ENCODE measurements at regions not wholly inside any gene's neighbourhood (a gene's known extent, or its start where the extent isn't known, plus 50 kb on each side); places are given as distances from the start of the nearest gene placed in this dataset.

DNA sequence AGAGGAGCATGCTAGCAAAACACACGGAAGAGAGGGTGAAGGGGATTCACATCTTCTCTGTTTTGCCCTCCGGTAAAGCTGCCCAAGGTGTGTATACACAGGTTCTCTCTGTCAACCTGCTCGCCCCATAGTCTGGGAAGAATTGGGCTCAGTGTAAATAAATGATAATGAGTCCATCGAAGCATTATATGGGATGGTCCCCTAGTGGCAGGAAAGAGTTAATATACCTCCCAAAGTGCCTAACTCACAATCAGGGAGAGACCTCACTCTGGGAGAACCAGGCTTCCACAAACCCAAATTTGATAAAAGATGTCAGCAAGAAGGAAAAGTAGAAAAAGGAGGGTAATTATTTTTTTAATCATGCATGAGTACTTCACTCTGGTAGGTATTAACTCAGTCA lies 262.2 kb upstream of the ZNF521 start:
- Histone ChIP-seq H3K9me3 (ENCODE audit: insufficient read depth, low read length) (no peaks in the 10 kb centered on the region), H3K27me3 (ENCODE audit: low read depth, low read length) (no peaks in the 10 kb centered on the region), H3K4me2 (ENCODE audit: low read length) (no peak overlapping the region), H4K20me1 (ENCODE audit: insufficient read depth, low read length) (no peaks in the 10 kb centered on the region), H2AFZ (ENCODE audit: low read depth, low read length) (no peak overlapping the region), H3K36me3 (replicated peaks; ENCODE audit: low read depth, low read length) (no peaks in the 10 kb centered on the region), H3K4me3 (ENCODE audit: low read length) (no peak overlapping the region), H3K79me2 (ENCODE audit: low read length) (no peaks in the 10 kb centered on the region), H3K27ac (ENCODE audit: low read length) (no peak overlapping the region), H3K9ac (ENCODE audit: low read length) (no peak overlapping the region), H3K4me1 (ENCODE audit: low read length) (no peaks in the 10 kb centered on the region)
- TF ChIP-seq EZH2phosphoT487 (IDR thresholded peaks at IDR 0.05; ENCODE audit: low read depth): no peak
- TF ChIP-seq, protein P1, sequence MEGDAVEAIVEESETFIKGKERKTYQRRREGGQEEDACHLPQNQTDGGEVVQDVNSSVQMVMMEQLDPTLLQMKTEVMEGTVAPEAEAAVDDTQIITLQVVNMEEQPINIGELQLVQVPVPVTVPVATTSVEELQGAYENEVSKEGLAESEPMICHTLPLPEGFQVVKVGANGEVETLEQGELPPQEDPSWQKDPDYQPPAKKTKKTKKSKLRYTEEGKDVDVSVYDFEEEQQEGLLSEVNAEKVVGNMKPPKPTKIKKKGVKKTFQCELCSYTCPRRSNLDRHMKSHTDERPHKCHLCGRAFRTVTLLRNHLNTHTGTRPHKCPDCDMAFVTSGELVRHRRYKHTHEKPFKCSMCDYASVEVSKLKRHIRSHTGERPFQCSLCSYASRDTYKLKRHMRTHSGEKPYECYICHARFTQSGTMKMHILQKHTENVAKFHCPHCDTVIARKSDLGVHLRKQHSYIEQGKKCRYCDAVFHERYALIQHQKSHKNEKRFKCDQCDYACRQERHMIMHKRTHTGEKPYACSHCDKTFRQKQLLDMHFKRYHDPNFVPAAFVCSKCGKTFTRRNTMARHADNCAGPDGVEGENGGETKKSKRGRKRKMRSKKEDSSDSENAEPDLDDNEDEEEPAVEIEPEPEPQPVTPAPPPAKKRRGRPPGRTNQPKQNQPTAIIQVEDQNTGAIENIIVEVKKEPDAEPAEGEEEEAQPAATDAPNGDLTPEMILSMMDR (IDR thresholded peaks at IDR 0.05; ENCODE audit: low read depth, low read length): no peak

GRCh38 chr18:25612466-25612865 lies 260.5 kb upstream of the ZNF521 start:
- no peak overlapping the region for H3K27ac ChIP-seq (ENCODE audit: low read length)
- no peaks in the 10 kb centered on the region for H3K4me1 ChIP-seq (ENCODE audit: low read length)
- H3K79me2 ChIP-seq (ENCODE audit: low read length): no peaks in the 10 kb centered on the region
- no peak overlapping the region for H2AFZ ChIP-seq (ENCODE audit: low read depth, low read length)
- H3K9ac ChIP-seq (ENCODE audit: low read length): no peak overlapping the region
- TF ChIP-seq EZH2phosphoT487 (IDR thresholded peaks at IDR 0.05; ENCODE audit: low read depth): no peak
- TF ChIP-seq, protein P1 (IDR thresholded peaks at IDR 0.05; ENCODE audit: low read depth, low read length): no peak
- H3K36me3 ChIP-seq (replicated peaks; ENCODE audit: low read depth, low read length): no peaks in the 10 kb centered on the region
- H3K4me3 ChIP-seq (ENCODE audit: low read length): no peak overlapping the region
- H3K27me3 ChIP-seq (ENCODE audit: low read depth, low read length): no peaks in the 10 kb centered on the region
- no peaks in the 10 kb centered on the region for H4K20me1 ChIP-seq (ENCODE audit: insufficient read depth, low read length)
- no peak overlapping the region for H3K4me2 ChIP-seq (ENCODE audit: low read length)
- H3K9me3 ChIP-seq (ENCODE audit: insufficient read depth, low read length): no peaks in the 10 kb centered on the region

- Histone ChIP-seq H3K79me2 (ENCODE audit: low read length) (no peaks in the 10 kb centered on the region), H4K20me1 (ENCODE audit: insufficient read depth, low read length) (no peaks in the 10 kb centered on the region), H3K4me2 (ENCODE audit: low read length) (no peak overlapping the region), H2AFZ (ENCODE audit: low read depth, low read length) (no peak overlapping the region), H3K4me3 (ENCODE audit: low read length) (no peak overlapping the region), H3K4me1 (ENCODE audit: low read length) (no peaks in the 10 kb centered on the region), H3K27me3 (ENCODE audit: low read depth, low read length) (no peaks in the 10 kb centered on the region), H3K9ac (ENCODE audit: low read length) (no peak overlapping the region), H3K9me3 (ENCODE audit: insufficient read depth, low read length) (no peaks in the 10 kb centered on the region), H3K27ac (ENCODE audit: low read length) (no peak overlapping the region), H3K36me3 (replicated peaks; ENCODE audit: low read depth, low read length) (no peaks in the 10 kb centered on the region)
- TF ChIP-seq, protein P1 (IDR thresholded peaks at IDR 0.05; ENCODE audit: low read depth, low read length): no peak
- TF ChIP-seq EZH2phosphoT487 (IDR thresholded peaks at IDR 0.05; ENCODE audit: low read depth): no peak
Measured at GRCh38 chr18:25608091-25608490, 256.1 kb upstream of the ZNF521 start.

DNA sequence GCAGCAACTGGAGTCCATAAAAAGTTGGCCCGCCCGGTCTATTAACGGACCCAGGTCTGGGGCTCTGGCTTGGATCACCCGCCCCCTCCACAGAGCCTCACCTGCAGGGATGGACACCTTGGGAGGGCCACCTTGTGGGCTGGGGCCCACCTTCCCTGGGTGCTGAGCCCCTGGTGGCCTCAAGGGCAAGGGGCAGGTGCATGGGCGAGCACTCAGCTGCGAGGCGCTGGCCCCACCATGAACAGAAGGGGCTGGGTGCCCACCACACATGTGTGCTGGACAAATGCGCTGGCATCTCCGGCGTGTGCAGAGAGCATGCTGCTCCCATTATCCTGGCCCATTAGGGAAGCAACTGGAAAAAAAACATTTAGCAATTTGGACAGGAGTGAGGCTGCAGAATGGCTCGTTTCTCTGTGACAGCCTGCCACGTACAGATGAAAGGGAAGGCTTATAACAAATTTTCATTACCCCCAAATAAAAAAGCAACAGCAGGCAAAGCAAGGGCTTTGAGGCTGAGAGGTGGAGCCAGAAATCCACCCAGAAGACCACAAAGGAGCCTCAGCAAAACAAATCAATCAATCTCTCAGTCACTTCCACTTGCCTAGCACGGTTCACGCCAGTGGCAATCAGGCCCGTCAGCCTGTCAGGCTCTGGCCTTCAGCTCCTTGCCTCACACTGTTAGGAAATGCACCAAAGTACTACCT lies 253.1 kb upstream of the ZNF521 start:
- no peaks in the 10 kb centered on the region for H3K79me2 ChIP-seq (ENCODE audit: low read length)
- no peak for TF ChIP-seq EZH2phosphoT487 (IDR thresholded peaks at IDR 0.05; ENCODE audit: low read depth)
- TF ChIP-seq, protein P1 (IDR thresholded peaks at IDR 0.05; ENCODE audit: low read depth, low read length): no peak
- no peaks in the 10 kb centered on the region for H3K9me3 ChIP-seq (ENCODE audit: insufficient read depth, low read length)
- H3K36me3 ChIP-seq (replicated peaks; ENCODE audit: low read depth, low read length): no peaks in the 10 kb centered on the region
- H3K4me2 ChIP-seq (ENCODE audit: low read length): no peak overlapping the region
- H3K4me3 ChIP-seq (ENCODE audit: low read length): no peak overlapping the region
- no peak overlapping the region for H3K9ac ChIP-seq (ENCODE audit: low read length)
- H2AFZ ChIP-seq (ENCODE audit: low read depth, low read length): no peak overlapping the region
- H3K27me3 ChIP-seq (ENCODE audit: low read depth, low read length): no peaks in the 10 kb centered on the region; the same call in 1 of the 2 replicates
- no peaks in the 10 kb centered on the region for H3K4me1 ChIP-seq (ENCODE audit: low read length)
- H3K27ac ChIP-seq (ENCODE audit: low read length): no peak overlapping the region
- no peaks in the 10 kb centered on the region for H4K20me1 ChIP-seq (ENCODE audit: insufficient read depth, low read length)

Measured in OCI-LY3 (cell line).